ENCODE measurements at regions not wholly inside any gene's neighbourhood (a gene's known extent, or its start where the extent isn't known, plus 50 kb on each side); places are given as distances from the start of the nearest gene placed in this dataset.

GRCh38 chr4:114364857-114365256 lies 233.8 kb upstream of the UGT8 start:
- peak overlapping the region in 1 of 4 donors; percentile 31 for H3K27ac ChIP-seq

GRCh38 chr4:114365591-114365990 lies 233.0 kb upstream of the UGT8 start:
- TF ChIP-seq POLR2AphosphoS5 (IDR thresholded peaks at IDR 0.05), result no peak
- TF ChIP-seq CTCF (IDR thresholded peaks at IDR 0.05), result no peak
- no peak for TF ChIP-seq EP300 (IDR thresholded peaks at IDR 0.05; ENCODE audit: low read depth)
- no peak for TF ChIP-seq POLR2A (IDR thresholded peaks at IDR 0.05)
- Histone ChIP-seq H3K4me3 (no peak overlapping the region), H3K4me1 (no peaks in the 10 kb centered on the region), H3K27me3 (no peaks in the 10 kb centered on the region), H3K27ac (no peak overlapping the region), H3K36me3 (no peaks in the 10 kb centered on the region), H3K9me3 (no peaks in the 10 kb centered on the region)
- in situ Hi-C loops (cut with MboI; ENCODE audit: low pct_ligation_motif_present in 1 of 4, low pct_unique_long_range_greater_than_20kb in 1 of 4, low sequenced_read_pairs in 3 of 4) (loop anchor here in 1 of 4 donors (25.0 kb wide), 1 partner anchor 428 kb away; no protein-coding TSS in a partner anchor), intact Hi-C loops (cut with DNase I; ENCODE audit: low total_unique reads) (no loop called here)
- 75 to 90% methylated on average over 1 of the region's 1 CpG for WGBS, 2 donors (ENCODE audit: low coverage in 1 of 2)
- DNase-seq, result no peak

More at GRCh38 chr4:114364857-114365256, 233.8 kb upstream of the UGT8 start:
- intact Hi-C loops (cut with DNase I; ENCODE audit: low total_unique reads) (no loop called here), in situ Hi-C loops (cut with MboI; ENCODE audit: low pct_ligation_motif_present in 1 of 4, low pct_unique_long_range_greater_than_20kb in 1 of 4, low sequenced_read_pairs in 3 of 4) (loop anchor here in 1 of 4 donors (25.0 kb wide), 1 partner anchor 428 kb away; no protein-coding TSS in a partner anchor)
- no peak for DNase-seq
- no peak for TF ChIP-seq CTCF (IDR thresholded peaks at IDR 0.05)
- Histone ChIP-seq H3K4me1 (no peaks in the 10 kb centered on the region), H3K36me3 (no peaks in the 10 kb centered on the region), H3K4me3 (no peak overlapping the region), H3K27me3 (no peaks in the 10 kb centered on the region), H3K9me3 (no peaks in the 10 kb centered on the region)
- WGBS, 2 donors (ENCODE audit: low coverage in 1 of 2), result 62% methylated on average over 1 of the region's 1 CpG; no CpG with 5 or more reads in 1 of the 2 donors

GRCh38 chr4:114366368-114366767 lies 232.2 kb upstream of the UGT8 start:
- H3K36me3 ChIP-seq, result no peaks in the 10 kb centered on the region
- no peak overlapping the region for H3K27ac ChIP-seq
- no peak for TF ChIP-seq CTCF (IDR thresholded peaks at IDR 0.05)
- 71 to 79% methylated on average over 2 of the region's 2 CpGs for WGBS, 2 donors (ENCODE audit: low coverage in 1 of 2)
- H3K9me3 ChIP-seq, result no peaks in the 10 kb centered on the region
- in situ Hi-C loops (cut with MboI; ENCODE audit: low pct_ligation_motif_present in 1 of 4, low pct_unique_long_range_greater_than_20kb in 1 of 4, low sequenced_read_pairs in 3 of 4), result loop anchor here in 1 of 4 donors (25.0 kb wide), 1 partner anchor 429 kb away; no protein-coding TSS in a partner anchor
- H3K4me3 ChIP-seq, result no peak overlapping the region
- no peak for DNase-seq
- no peaks in the 10 kb centered on the region for H3K27me3 ChIP-seq
- intact Hi-C loops (cut with DNase I; ENCODE audit: low total_unique reads), result no loop called here
- H3K4me1 ChIP-seq, result no peaks in the 10 kb centered on the region

- Histone ChIP-seq H3K4me1 (no peaks in the 10 kb centered on the region), H3K36me3 (no peaks in the 10 kb centered on the region), H3K9me3 (no peaks in the 10 kb centered on the region), H3K27ac (no peak overlapping the region), H3K27me3 (no peaks in the 10 kb centered on the region), H3K4me3 (no peak overlapping the region)
- intact Hi-C loops (cut with DNase I; ENCODE audit: low total_unique reads) (no loop called here), in situ Hi-C loops (cut with MboI; ENCODE audit: low pct_ligation_motif_present in 1 of 4, low pct_unique_long_range_greater_than_20kb in 1 of 4, low sequenced_read_pairs in 3 of 4) (loop anchor here in 1 of 4 donors (25.0 kb wide), 1 partner anchor 431 kb away; no protein-coding TSS in a partner anchor)
- DNase-seq, result no peak
- TF ChIP-seq CTCF (IDR thresholded peaks at IDR 0.05), result no peak
- TF ChIP-seq POLR2A (IDR thresholded peaks at IDR 0.05), result no peak
- no peak for TF ChIP-seq POLR2AphosphoS5 (IDR thresholded peaks at IDR 0.05)
- no peak for TF ChIP-seq EP300 (IDR thresholded peaks at IDR 0.05; ENCODE audit: low read depth)
- 67 to 75% methylated on average over 1 of the region's 1 CpG for WGBS, 2 donors (ENCODE audit: low coverage in 1 of 2)
Measured at GRCh38 chr4:114368751-114369150, 229.9 kb upstream of the UGT8 start.

Data from transverse colon (tissue), 4 donors.